Ovary (tissue), 7 donors: ENCODE measurements at regions not wholly inside any gene's neighbourhood (a gene's known extent, or its start where the extent isn't known, plus 50 kb on each side); places are given as distances from the start of the nearest gene placed in this dataset.

Experiments
- DNase-seq, 5 donors: peaks; one replicate each; pipeline ENCODE4 v3.0.0-alpha.2; 2019 to 2020
- H3K27ac ChIP-seq, 2 donors: fragments of 200-600 bp; one replicate each; pipeline versions ENCODE4 v1.5.1 to v1.8.0; 2019 to 2022
- H3K27me3 ChIP-seq: fragments of 200-600 bp; one replicate; pipeline ENCODE4 v1.8.0; 2022
- H3K36me3 ChIP-seq: fragments of 200-600 bp; sonication (generic); one replicate; pipeline ENCODE4 v1.5.1; 2019
- H3K4me1 ChIP-seq: one replicate; pipeline ENCODE4 v1.8.1; 2013; ENCODE audit warnings: mild to moderate bottlenecking, moderate library complexity; ENCODE audit not compliant: insufficient read depth
- H3K4me3 ChIP-seq: fragments of 200-600 bp; sonication (generic); one replicate; pipeline ENCODE4 v1.5.1; 2017
- H3K9me3 ChIP-seq, 2 donors: fragments of 200-600 bp in 1 of 2; sonication (generic) in 1 of 2; one replicate each; pipeline versions ENCODE4 v1.5.1 to v1.8.1; 2013 to 2019; ENCODE audit warnings: mild to moderate bottlenecking in 1 of 2, moderate library complexity in 1 of 2
- EP300 ChIP-seq: sonication (generic); formaldehyde crosslinking; IDR thresholded peaks from one replicate; pipeline ENCODE4 v1.6.1; 2017; ENCODE audit warnings: antibody characterized with exemption
- POLR2A ChIP-seq: fragments of 450-650 bp; IDR thresholded peaks from one replicate; pipeline ENCODE4 v1.6.1; 2017; ENCODE audit warnings: antibody characterized with exemption, mild to moderate bottlenecking, moderate library complexity
- WGBS, 3 donors: extraction: QIAGEN DNeasy Blood & Tissue Kit in 1 of 3; methylation state at CpG; one replicate each; pipeline versions ENCODE4 v1.1.5 to v1.1.7; 2013 to 2017; 5-methylcytosine and 5-hydroxymethylcytosine counted together
- intact Hi-C, 4 donors: fragments of 100-400 bp; cut with DNase I; formaldehyde crosslinking; loops; one replicate each; pipeline versions ENCODE4 v1.11.0 to v1.15.1; 2022 to 2023
- TF ChIP-seq, protein P1 (sequence below), 3 donors: fragments of 450-650 bp in 2 of 3; fragments of 200-600 bp in 1 of 3; IDR thresholded peaks; one replicate each; pipeline versions ENCODE4 v1.5.1 to v1.8.0; 2016 to 2022; ENCODE audit warnings: antibody characterized with exemption in 3 of 3, mild to moderate bottlenecking in 1 of 3
- donor health status: DM: no; HTN: no; CAD: no; lungs with moderate emphysema.
- donor health status: DM: no; HTN: no; CAD: no.
- donor health status: Bipolar disorder and iron deficiency.
- donor health status: DM: no; HTN: no; CAD: no.
- donor health status: DM: yes; HTN: yes; CAD: no.

- 44 to 57% (median 52%) methylated on average over 2 of the region's 2 CpGs for WGBS, 3 donors
- H3K9me3 ChIP-seq: no peaks in the 10 kb centered on the region
- no peak overlapping the region for H3K4me3 ChIP-seq
- no peaks in the 10 kb centered on the region for H3K27me3 ChIP-seq
- intact Hi-C loops: no loop called here
- H3K36me3 ChIP-seq: no peaks in the 10 kb centered on the region
- no peaks in the 10 kb centered on the region for H3K4me1 ChIP-seq
- no peak overlapping the region for H3K27ac ChIP-seq
- TF ChIP-seq, protein P1, sequence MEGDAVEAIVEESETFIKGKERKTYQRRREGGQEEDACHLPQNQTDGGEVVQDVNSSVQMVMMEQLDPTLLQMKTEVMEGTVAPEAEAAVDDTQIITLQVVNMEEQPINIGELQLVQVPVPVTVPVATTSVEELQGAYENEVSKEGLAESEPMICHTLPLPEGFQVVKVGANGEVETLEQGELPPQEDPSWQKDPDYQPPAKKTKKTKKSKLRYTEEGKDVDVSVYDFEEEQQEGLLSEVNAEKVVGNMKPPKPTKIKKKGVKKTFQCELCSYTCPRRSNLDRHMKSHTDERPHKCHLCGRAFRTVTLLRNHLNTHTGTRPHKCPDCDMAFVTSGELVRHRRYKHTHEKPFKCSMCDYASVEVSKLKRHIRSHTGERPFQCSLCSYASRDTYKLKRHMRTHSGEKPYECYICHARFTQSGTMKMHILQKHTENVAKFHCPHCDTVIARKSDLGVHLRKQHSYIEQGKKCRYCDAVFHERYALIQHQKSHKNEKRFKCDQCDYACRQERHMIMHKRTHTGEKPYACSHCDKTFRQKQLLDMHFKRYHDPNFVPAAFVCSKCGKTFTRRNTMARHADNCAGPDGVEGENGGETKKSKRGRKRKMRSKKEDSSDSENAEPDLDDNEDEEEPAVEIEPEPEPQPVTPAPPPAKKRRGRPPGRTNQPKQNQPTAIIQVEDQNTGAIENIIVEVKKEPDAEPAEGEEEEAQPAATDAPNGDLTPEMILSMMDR (IDR thresholded peaks at IDR 0.05): no peak
- TF ChIP-seq EP300: no peak
- TF ChIP-seq POLR2A: no peak
- DNase-seq: no peak
These were observed 108.6 kb upstream of the ATP10B start for GRCh38 chr5:160960592-160960991.

DNA sequence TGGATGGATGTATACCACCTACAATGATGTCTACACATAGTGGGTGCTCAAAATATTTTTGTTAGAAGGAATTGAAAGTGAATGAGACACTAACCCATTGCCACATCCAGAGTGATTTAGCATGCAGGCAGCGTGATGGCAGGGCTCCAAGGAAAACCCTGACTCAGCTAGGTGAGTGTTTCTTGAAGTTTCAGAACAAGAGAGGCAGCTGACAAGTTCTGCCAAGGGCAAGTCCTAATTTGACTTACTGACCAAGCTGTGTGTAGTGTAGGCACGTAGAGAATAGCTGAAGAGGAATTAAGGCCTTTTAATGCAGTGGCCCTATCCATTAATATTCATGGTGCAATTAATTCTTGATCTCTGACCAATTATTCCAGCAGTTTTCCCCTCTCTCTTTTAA is 107.8 kb upstream of the ATP10B start:
- DNase-seq: no peak
- H3K9me3 ChIP-seq: no peaks in the 10 kb centered on the region
- intact Hi-C loops: no loop called here
- no peaks in the 10 kb centered on the region for H3K4me1 ChIP-seq
- no peak overlapping the region for H3K27ac ChIP-seq
- no peaks in the 10 kb centered on the region for H3K27me3 ChIP-seq
- no peak for TF ChIP-seq EP300
- no peaks in the 10 kb centered on the region for H3K36me3 ChIP-seq
- no peak overlapping the region for H3K4me3 ChIP-seq
- 56 to 70% (median 62%) methylated on average over 2 of the region's 2 CpGs for WGBS, 3 donors

DNA sequence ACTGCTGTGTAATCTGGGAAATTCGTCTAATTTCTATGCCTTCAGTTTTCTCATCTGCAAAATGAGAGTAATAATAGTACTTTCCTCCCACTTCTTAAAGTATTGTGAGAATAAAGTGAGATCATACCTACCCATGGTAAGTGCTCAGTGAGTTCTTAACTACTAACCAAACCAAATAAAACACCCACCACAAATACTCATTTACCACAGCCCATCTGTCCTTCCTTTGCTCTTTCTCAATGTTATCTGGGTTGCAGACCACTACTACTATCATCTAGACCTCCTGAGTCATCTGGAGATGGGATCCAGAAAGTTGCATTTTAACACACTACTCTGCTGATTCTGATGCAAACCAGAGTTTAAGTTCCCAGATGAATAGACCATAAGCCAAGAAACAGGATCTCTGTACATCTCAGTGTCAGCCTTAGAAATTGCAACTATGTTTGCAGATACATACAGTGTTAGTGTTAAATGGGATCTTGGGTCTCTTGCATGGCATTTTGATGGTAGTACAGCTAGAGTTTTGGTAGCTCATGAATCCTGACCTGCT is 105.4 kb upstream of the ATP10B start:
- TF ChIP-seq EP300: no peak
- TF ChIP-seq, protein P1 (IDR thresholded peaks at IDR 0.05): no peak
- TF ChIP-seq POLR2A: no peak
- Histone ChIP-seq H3K36me3 (no peaks in the 10 kb centered on the region), H3K4me3 (no peak overlapping the region), H3K27ac (no peak overlapping the region), H3K27me3 (no peaks in the 10 kb centered on the region), H3K9me3 (no peaks in the 10 kb centered on the region), H3K4me1 (no peaks in the 10 kb centered on the region)
- WGBS, 3 donors: 48 to 76% (median 68%) methylated on average over 1 of the region's 1 CpG
- intact Hi-C loops: no loop called here
- DNase-seq: no peak

DNA sequence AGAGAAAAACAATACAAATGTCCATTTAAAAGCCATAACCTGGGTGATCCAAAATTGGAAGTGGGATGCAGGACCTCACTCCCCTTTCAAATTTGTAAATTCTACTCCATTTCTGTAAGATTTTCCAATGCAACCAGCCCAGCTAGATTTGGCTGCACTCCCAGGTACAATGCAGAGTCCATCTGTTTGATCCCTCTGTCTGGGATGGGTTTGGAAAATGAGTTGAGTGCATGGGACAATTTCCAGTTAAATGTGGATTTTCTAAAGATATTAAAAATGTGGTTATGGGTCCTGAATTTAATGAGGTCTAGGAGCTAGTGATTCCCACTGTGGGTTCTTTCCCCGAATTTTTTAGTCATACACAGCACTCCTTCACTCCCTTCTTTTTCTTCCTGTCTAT is 104.0 kb upstream of the ATP10B start:
- Histone ChIP-seq H3K27ac (no peak overlapping the region), H3K36me3 (no peaks in the 10 kb centered on the region), H3K4me1 (no peaks in the 10 kb centered on the region), H3K27me3 (no peaks in the 10 kb centered on the region), H3K4me3 (no peak overlapping the region), H3K9me3 (no peaks in the 10 kb centered on the region)
- TF ChIP-seq, protein P1 (IDR thresholded peaks at IDR 0.05): no peak
- TF ChIP-seq POLR2A: no peak
- no peak for TF ChIP-seq EP300
- intact Hi-C loops: no loop called here
- DNase-seq: no peak
- WGBS, 3 donors: 30 to 48% (median 42%) methylated on average over 1 of the region's 1 CpG

DNA sequence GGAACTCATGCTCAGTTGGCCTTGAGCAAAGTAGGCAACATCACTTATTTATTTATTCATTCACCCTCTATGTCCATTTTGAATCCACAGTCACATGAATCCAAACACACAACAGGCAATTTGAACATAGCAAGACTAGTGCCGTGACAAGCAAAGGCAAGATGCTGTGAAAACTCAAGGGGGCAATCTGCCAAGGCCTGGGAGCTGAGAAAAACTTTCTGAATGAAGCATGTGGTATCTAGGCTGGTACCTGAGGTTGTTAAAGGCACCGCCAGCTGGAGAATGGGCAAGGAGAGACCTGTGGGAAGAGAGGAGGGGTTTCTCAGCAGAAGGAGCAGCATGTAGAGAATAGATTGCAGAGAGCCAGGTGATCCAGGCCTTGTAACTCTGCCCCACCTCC is 98.3 kb upstream of the ATP10B start:
- 46 to 52% (median 47%) methylated on average over 2 of the region's 2 CpGs for WGBS, 3 donors
- Histone ChIP-seq H3K36me3 (no peaks in the 10 kb centered on the region), H3K4me3 (no peak overlapping the region), H3K4me1 (no peaks in the 10 kb centered on the region), H3K27me3 (no peaks in the 10 kb centered on the region), H3K27ac (no peak overlapping the region), H3K9me3 (no peaks in the 10 kb centered on the region)
- TF ChIP-seq EP300 (no peak), POLR2A (no peak)
- TF ChIP-seq, protein P1 (IDR thresholded peaks at IDR 0.05): no peak
- intact Hi-C loops: no loop called here
- DNase-seq: no peak
